ENCODE measurements at regions not wholly inside any gene's neighbourhood (a gene's known extent, or its start where the extent isn't known, plus 50 kb on each side); places are given as distances from the start of the nearest gene placed in this dataset.
"Not testable (repeated sequence)": the region's sequence is repeated elsewhere in the genome, so short reads cannot be mapped to it uniquely, and the experiment has no call there.

GRCh38 chr13:56515441-56515840 lies 625.3 kb upstream of the PRR20A start:
- H3K27ac ChIP-seq (replicated peaks in 1 of 4), result no peak overlapping the region
- intact Hi-C loops (cut with DNase I), result no loop called here
- no peak overlapping the region for H3K4me3 ChIP-seq
- no peak for DNase-seq (ENCODE audit: extremely low spot score)
- H3K36me3 ChIP-seq, result no peaks in the 10 kb centered on the region
- no peaks in the 10 kb centered on the region for H3K27me3 ChIP-seq
- 77% methylated on average over 1 of the region's 1 CpG for WGBS
- H3K9me3 ChIP-seq, result no peaks in the 10 kb centered on the region
- no peaks in the 10 kb centered on the region for H3K4me1 ChIP-seq
- no peak for TF ChIP-seq POLR2A (IDR thresholded peaks at IDR 0.05; ENCODE audit: low read depth)
- no peak for TF ChIP-seq EP300 (IDR thresholded peaks at IDR 0.05)
- TF ChIP-seq CTCF (IDR thresholded peaks at IDR 0.05), result no peak
- TF ChIP-seq POLR2AphosphoS5 (IDR thresholded peaks at IDR 0.05), result no peak

GRCh38 chr13:56528040-56528790 lies 612.5 kb upstream of the PRR20A start:
- Histone ChIP-seq H3K27me3 (no peaks in the 10 kb centered on the region), H3K4me1 (no peaks in the 10 kb centered on the region), H3K36me3 (no peaks in the 10 kb centered on the region), H3K27ac (replicated peaks in 1 of 4) (no peak overlapping the region), H3K4me3 (no peak overlapping the region), H3K9me3 (no peaks in the 10 kb centered on the region)
- 31% methylated on average over 1 of the region's 1 CpG for WGBS
- intact Hi-C loops (cut with DNase I), result no loop called here
- DNase-seq (ENCODE audit: extremely low spot score), result no peak
- no peak for TF ChIP-seq POLR2AphosphoS5 (IDR thresholded peaks at IDR 0.05)
- TF ChIP-seq CTCF (IDR thresholded peaks at IDR 0.05), result no peak
- no peak for TF ChIP-seq POLR2A (IDR thresholded peaks at IDR 0.05; ENCODE audit: low read depth)
- TF ChIP-seq EP300 (IDR thresholded peaks at IDR 0.05), result no peak

GRCh38 chr13:56530096-56530495 lies 610.6 kb upstream of the PRR20A start:
- H3K27ac ChIP-seq (replicated peaks in 1 of 4), result no peak overlapping the region
- intact Hi-C loops (cut with DNase I), result no loop called here
- no peaks in the 10 kb centered on the region for H3K36me3 ChIP-seq
- H3K9me3 ChIP-seq, result no peaks in the 10 kb centered on the region
- DNase-seq (ENCODE audit: extremely low spot score), result no peak
- no peaks in the 10 kb centered on the region for H3K27me3 ChIP-seq
- H3K4me3 ChIP-seq, result no peak overlapping the region
- WGBS, result 82% methylated on average over 1 of the region's 1 CpG
- TF ChIP-seq POLR2A (IDR thresholded peaks at IDR 0.05; ENCODE audit: low read depth), result no peak
- no peak for TF ChIP-seq POLR2AphosphoS5 (IDR thresholded peaks at IDR 0.05)
- TF ChIP-seq CTCF (IDR thresholded peaks at IDR 0.05), result no peak
- TF ChIP-seq EP300 (IDR thresholded peaks at IDR 0.05), result no peak
- no peaks in the 10 kb centered on the region for H3K4me1 ChIP-seq

GRCh38 chr13:56547921-56548320 lies 592.8 kb upstream of the PRR20A start:
- H3K4me3 ChIP-seq; H3K9me3 ChIP-seq; H3K36me3 ChIP-seq; H3K27ac ChIP-seq (replicated peaks in 1 of 4); H3K27me3 ChIP-seq; H3K4me1 ChIP-seq; DNase-seq (ENCODE audit: extremely low spot score); intact Hi-C loops (cut with DNase I): not testable (repeated sequence)
- WGBS, result 92% methylated on average over 11 of the region's 11 CpGs

- intact Hi-C loops (cut with DNase I), result no loop called here
- Histone ChIP-seq H3K36me3 (no peaks in the 10 kb centered on the region), H3K4me1 (no peaks in the 10 kb centered on the region), H3K4me3 (no peak overlapping the region), H3K9me3 (no peaks in the 10 kb centered on the region), H3K27me3 (no peaks in the 10 kb centered on the region), H3K27ac (replicated peaks in 1 of 4) (no peak overlapping the region)
- 86% methylated on average over 4 of the region's 4 CpGs for WGBS
- DNase-seq (ENCODE audit: extremely low spot score), result no peak
- TF ChIP-seq POLR2A (IDR thresholded peaks at IDR 0.05; ENCODE audit: low read depth) (no peak), CTCF (IDR thresholded peaks at IDR 0.05) (no peak)
These were observed 581.9 kb upstream of the PRR20A start for GRCh38 chr13:56558698-56559320.

Data from esophagus muscularis mucosa (tissue), 4 donors.